Common myeloid progenitor, CD34-positive (primary cell): ENCODE measurements at regions not wholly inside any gene's neighbourhood (a gene's known extent, or its start where the extent isn't known, plus 50 kb on each side); places are given as distances from the start of the nearest gene placed in this dataset.

Source experiments
- CTCF ChIA-PET: fragments of 350-600 bp; sonication (Branson Sonifier 250); formaldehyde crosslinking; loops from one replicate; lab custom pipeline; 2021; ENCODE audit warnings: antibody characterized with exemption; lab: Charles Lee
- POLR2A ChIA-PET: fragments of 350-600 bp; sonication (Branson Sonifier 250); formaldehyde crosslinking; loops from one replicate; lab custom pipeline; 2021; ENCODE audit warnings: antibody characterized with exemption; lab: Charles Lee
- DNase-seq, 3 donors: peaks; one replicate each; pipeline versions ENCODE4 v3.0.0 to v3.0.0-alpha.2; 2013
- H3K27ac ChIP-seq, 2 experiments: 1 replicate in 1 of 2; 2 replicates in 1 of 2; pipeline ENCODE4 v1.7.0; 2013; ENCODE audit warnings: inconsistent platforms in 2 of 2, low read length in 2 of 2, mild to moderate bottlenecking in 2 of 2, low read depth in 1 of 2, moderate library complexity in 1 of 2; ENCODE audit not compliant: severe bottlenecking in 2 of 2, insufficient read depth in 1 of 2, poor library complexity in 1 of 2
- H3K27me3 ChIP-seq, 5 experiments: replicated peaks in 2 of 5; 1 replicate in 3 of 5; 2 replicates in 2 of 5; pipeline versions ENCODE4 v1.6.1 to v1.7.0; 2013; ENCODE audit warnings: low read length in 4 of 5, mild to moderate bottlenecking in 2 of 5, moderate library complexity in 2 of 5, inconsistent platforms in 1 of 5; ENCODE audit not compliant: insufficient read depth in 5 of 5, control insufficient read depth in 4 of 5
- H3K36me3 ChIP-seq, 4 experiments: 1 replicate in 2 of 4; 2 replicates in 2 of 4; pipeline versions ENCODE4 v1.6.1 to v1.7.0; 2013; ENCODE audit warnings: low read length in 3 of 4, control low read depth in 1 of 4, mild to moderate bottlenecking in 1 of 4; ENCODE audit not compliant: control insufficient read depth in 4 of 4, insufficient read depth in 4 of 4
- H3K4me1 ChIP-seq, 4 experiments: 1 replicate in 3 of 4; 2 replicates in 1 of 4; pipeline versions ENCODE4 v1.6.1 to v1.7.1; 2013; ENCODE audit warnings: low read length in 3 of 4, mild to moderate bottlenecking in 3 of 4, control low read depth in 1 of 4, inconsistent platforms in 1 of 4, moderate library complexity in 1 of 4; ENCODE audit not compliant: control insufficient read depth in 4 of 4, insufficient read depth in 4 of 4; ENCODE audit errors: control extremely low read depth in 1 of 4
- H3K4me3 ChIP-seq, 7 experiments: 1 replicate in 4 of 7; 2 replicates in 3 of 7; pipeline versions ENCODE4 v1.5.1 to v1.7.0; 2013; ENCODE audit warnings: mild to moderate bottlenecking in 7 of 7, low read length in 6 of 7, moderate library complexity in 6 of 7, inconsistent platforms in 2 of 7, low read depth in 2 of 7, control low read depth in 1 of 7; ENCODE audit not compliant: insufficient read depth in 4 of 7, control insufficient read depth in 1 of 7; ENCODE audit errors: extremely low read depth in 1 of 7
- H3K9me3 ChIP-seq, 5 experiments: 1 replicate in 4 of 5; 2 replicates in 1 of 5; pipeline versions ENCODE4 v1.6.1 to v1.7.1; 2013; ENCODE audit warnings: low read length in 4 of 5, mild to moderate bottlenecking in 2 of 5, inconsistent platforms in 1 of 5, low read depth in 1 of 5, moderate library complexity in 1 of 5; ENCODE audit not compliant: control insufficient read depth in 4 of 5, insufficient read depth in 2 of 5; ENCODE audit errors: control extremely low read depth in 1 of 5
- WGBS: methylation state at CpG from one replicate; pipeline ENCODE4 v1.1.5; 2013; ENCODE audit not compliant: insufficient coverage; 5-methylcytosine and 5-hydroxymethylcytosine counted together

- H3K27me3 ChIP-seq = no peaks in the 10 kb centered on the region
- POLR2A ChIA-PET = no interaction called here
- no peaks in the 10 kb centered on the region for H3K36me3 ChIP-seq
- H3K9me3 ChIP-seq = peaks cover 0 to 2% (median 0%) of the 10 kb centered on the region in 5 experiments
- H3K27ac ChIP-seq = no peak overlapping the region
- no peaks in the 10 kb centered on the region for H3K4me1 ChIP-seq
- DNase-seq = no peak
- H3K4me3 ChIP-seq = no peak overlapping the region
- CTCF ChIA-PET = no interaction called here
These were observed 238.2 kb downstream of the C4orf33 start for GRCh38 chr4:129334136-129334535.

GRCh38 chr4:129335276-129335675, 239.3 kb downstream of the C4orf33 start:
- Histone ChIP-seq H3K27me3 (no peaks in the 10 kb centered on the region), H3K4me3 (no peak overlapping the region), H3K4me1 (no peaks in the 10 kb centered on the region), H3K9me3 (peaks cover 0 to 1% (median 0%) of the 10 kb centered on the region in 5 experiments), H3K36me3 (no peaks in the 10 kb centered on the region), H3K27ac (no peak overlapping the region)
- POLR2A ChIA-PET = no interaction called here
- CTCF ChIA-PET = no interaction called here
- 100% methylated on average over 1 of the region's 7 CpGs for WGBS
- no peak for DNase-seq

- ChIA-PET CTCF (no interaction called here), POLR2A (no interaction called here)
- no peak for DNase-seq
- WGBS = 80% methylated on average over 5 of the region's 5 CpGs
- peaks cover 0 to 1% (median 0%) of the 10 kb centered on the region in 5 experiments for H3K9me3 ChIP-seq
- H3K27me3 ChIP-seq = peaks cover 0 to 1% (median 0%) of the 10 kb centered on the region in 5 experiments
- H3K36me3 ChIP-seq = no peaks in the 10 kb centered on the region
- H3K4me3 ChIP-seq = no peak overlapping the region
- H3K27ac ChIP-seq = no peak overlapping the region
- H3K4me1 ChIP-seq = no peaks in the 10 kb centered on the region
These were observed 239.9 kb downstream of the C4orf33 start for GRCh38 chr4:129335818-129336217.

- WGBS = 79% methylated on average over 4 of the region's 4 CpGs
- H3K4me3 ChIP-seq = no peak overlapping the region
- CTCF ChIA-PET = no interaction called here
- DNase-seq = no peak
- H3K27ac ChIP-seq = no peak overlapping the region
- H3K4me1 ChIP-seq = no peaks in the 10 kb centered on the region
- POLR2A ChIA-PET = no interaction called here
- H3K9me3 ChIP-seq = peaks cover 0 to 1% (median 0%) of the 10 kb centered on the region in 5 experiments
- no peaks in the 10 kb centered on the region for H3K36me3 ChIP-seq
- H3K27me3 ChIP-seq = peaks cover 0 to 2% (median 0%) of the 10 kb centered on the region in 5 experiments
These were observed 240.7 kb downstream of the C4orf33 start for GRCh38 chr4:129336457-129337227.

GRCh38 chr4:129337228-129337620, 241.3 kb downstream of the C4orf33 start:
- H3K36me3 ChIP-seq = no peaks in the 10 kb centered on the region
- no peak for DNase-seq
- peaks cover 0 to under 1% (median 0%) of the 10 kb centered on the region in 4 experiments for H3K4me1 ChIP-seq
- H3K27ac ChIP-seq = no peak overlapping the region
- peaks cover 0 to 2% (median 0%) of the 10 kb centered on the region in 5 experiments for H3K27me3 ChIP-seq
- H3K9me3 ChIP-seq = peaks cover 0 to 1% (median 0%) of the 10 kb centered on the region in 5 experiments
- 100% methylated on average over 2 of the region's 4 CpGs for WGBS
- H3K4me3 ChIP-seq = no peak overlapping the region
- CTCF ChIA-PET = no interaction called here
- POLR2A ChIA-PET = no interaction called here

GRCh38 chr4:129342819-129343408, 247.0 kb downstream of the C4orf33 start:
- peak overlapping the region in 2 of 7 experiments; percentile 3 to 7 for H3K4me3 ChIP-seq
- H3K27ac ChIP-seq = no peak overlapping the region
- CTCF ChIA-PET = interaction anchor here (0.8 to 2.3 kb wide), 3 partner anchors 11 to 298 kb away, joined by 4 to 11 read pairs (median 4); no protein-coding TSS in a partner anchor

GRCh38 chr4:129344058-129344457, 248.1 kb downstream of the C4orf33 start:
- H3K9me3 ChIP-seq = peaks cover 0 to 1% (median 0%) of the 10 kb centered on the region in 5 experiments
- ChIA-PET CTCF (interaction anchor here (1.1 to 2.3 kb wide), 3 partner anchors 9 to 297 kb away, joined by 4 to 11 read pairs (median 4); no protein-coding TSS in a partner anchor), POLR2A (no interaction called here)
- H3K36me3 ChIP-seq = no peaks in the 10 kb centered on the region
- peak; percentile 4 to 49 (median 32) for DNase-seq
- H3K27ac ChIP-seq = no peak overlapping the region
- H3K4me3 ChIP-seq = no peak overlapping the region
- H3K4me1 ChIP-seq = peaks cover 0 to 9% (median 0%) of the 10 kb centered on the region in 4 experiments
- peaks cover 0 to 4% (median 0%) of the 10 kb centered on the region in 5 experiments for H3K27me3 ChIP-seq
- WGBS = 57% methylated on average over 7 of the region's 11 CpGs

More at GRCh38 chr4:129342819-129343408, 247.0 kb downstream of the C4orf33 start:
- H3K4me1 ChIP-seq = peaks cover 0 to 9% (median 0%) of the 10 kb centered on the region in 4 experiments
- no peaks in the 10 kb centered on the region for H3K36me3 ChIP-seq
- H3K27me3 ChIP-seq = peaks cover 0 to 4% (median 0%) of the 10 kb centered on the region in 5 experiments
- POLR2A ChIA-PET = no interaction called here
- WGBS = 60% methylated on average over 1 of the region's 5 CpGs
- H3K9me3 ChIP-seq = peaks cover 0 to 1% (median 0%) of the 10 kb centered on the region in 5 experiments
- DNase-seq = peak; percentile 1 to 32 (median 22)
